Gastroesophageal sphincter (tissue), 4 donors: ENCODE measurements at regions not wholly inside any gene's neighbourhood (a gene's known extent, or its start where the extent isn't known, plus 50 kb on each side); places are given as distances from the start of the nearest gene placed in this dataset.
"Not testable (repeated sequence)": the region's sequence is repeated elsewhere in the genome, so short reads cannot be mapped to it uniquely, and the experiment has no call there.

Experiments
- ATAC-seq: fragments of 150-250 bp; one replicate; pipeline ENCODE4 v1.9.1; 2016; ENCODE audit warnings: mild to moderate bottlenecking, moderate library complexity
- H3K27ac ChIP-seq, 4 donors: fragments of 200-600 bp; sonication (generic) in 3 of 4; 1 replicate in 3 of 4; 2 replicates in 1 of 4; pipeline ENCODE4 v1.5.1; 2016 to 2019
- H3K27me3 ChIP-seq: fragments of 200-600 bp; sonication (generic); one replicate; pipeline ENCODE4 v1.5.1; 2019
- H3K36me3 ChIP-seq, 2 donors: fragments of 200-600 bp; sonication (generic); one replicate each; pipeline ENCODE4 v1.5.1; 2019; ENCODE audit warnings: control low read depth in 1 of 2
- H3K4me1 ChIP-seq, 3 donors: fragments of 200-600 bp; sonication (generic); 1 replicate in 2 of 3; 2 replicates in 1 of 3; pipeline ENCODE4 v1.5.1; 2016 to 2019; ENCODE audit warnings: control low read depth in 2 of 3
- H3K4me3 ChIP-seq, 2 donors: fragments of 200-600 bp; sonication (generic); one replicate each; pipeline ENCODE4 v1.5.1; 2019; ENCODE audit warnings: mild to moderate bottlenecking in 1 of 2, moderate library complexity in 1 of 2
- H3K9me3 ChIP-seq, 3 donors: fragments of 200-600 bp; sonication (generic); one replicate each; pipeline ENCODE4 v1.5.1; 2017 to 2019; ENCODE audit warnings: control low read depth in 2 of 3
- CTCF ChIP-seq, 4 experiments: fragments of 200-600 bp in 2 of 4; fragments of 450-650 bp in 2 of 4; sonication (generic) in 1 of 4; IDR thresholded peaks; one replicate each; pipeline ENCODE4 v1.5.1; 2017 to 2019; ENCODE audit warnings: antibody characterized with exemption in 4 of 4, mild to moderate bottlenecking in 2 of 4, moderate library complexity in 2 of 4
- EP300 ChIP-seq: sonication (generic); formaldehyde crosslinking; IDR thresholded peaks from one replicate; pipeline ENCODE4 v1.6.1; 2017; ENCODE audit warnings: antibody characterized with exemption, mild to moderate bottlenecking
- POLR2A ChIP-seq, 2 donors: fragments of 450-650 bp; IDR thresholded peaks; one replicate each; pipeline ENCODE4 v1.6.1; 2017; ENCODE audit warnings: antibody characterized with exemption in 2 of 2, mild to moderate bottlenecking in 2 of 2, moderate library complexity in 1 of 2
- POLR2AphosphoS5 ChIP-seq: sonication (generic); formaldehyde crosslinking; IDR thresholded peaks from one replicate; pipeline ENCODE4 v1.6.1; 2017; ENCODE audit warnings: antibody characterized with exemption
- WGBS, 2 donors: methylation state at CpG; one replicate each; pipeline ENCODE4 v1.1.5; 2018; ENCODE audit warnings: low coverage in 1 of 2; 5-methylcytosine and 5-hydroxymethylcytosine counted together

- 60 to 62% methylated on average over 4 of the region's 4 CpGs for WGBS, 2 donors
- no peak for ATAC-seq
These were observed 145.4 kb upstream of the SMIM30 start for GRCh38 chr7:113263749-113264148.

GRCh38 chr7:113263215-113263742 is 144.9 kb upstream of the SMIM30 start:
- H3K27ac ChIP-seq, H3K9me3 ChIP-seq, H3K27me3 ChIP-seq, H3K4me3 ChIP-seq, ATAC-seq, H3K4me1 ChIP-seq, H3K36me3 ChIP-seq: not testable (repeated sequence)
- WGBS, 2 donors, result 98 to 100% methylated on average over 6 to 19 of the region's 28 CpGs

More at GRCh38 chr7:113263749-113264148, 145.4 kb upstream of the SMIM30 start:
- TF ChIP-seq POLR2A (IDR thresholded peaks at IDR 0.05), result no peak
- no peak for TF ChIP-seq EP300
- TF ChIP-seq CTCF (IDR thresholded peaks at IDR 0.05), result no peak
- no peak for TF ChIP-seq POLR2AphosphoS5
- H3K4me1 ChIP-seq, result no peaks in the 10 kb centered on the region
- no peaks in the 10 kb centered on the region for H3K27me3 ChIP-seq
- no peaks in the 10 kb centered on the region for H3K36me3 ChIP-seq
- H3K4me3 ChIP-seq, result no peak overlapping the region
- H3K27ac ChIP-seq, result no peak overlapping the region
- H3K9me3 ChIP-seq, result peaks cover 0 to 9% (median 0%) of the 10 kb centered on the region in 3 donors

GRCh38 chr7:113256883-113257531 is 138.7 kb upstream of the SMIM30 start:
- H3K27ac ChIP-seq, result no peak overlapping the region
- 63 to 100% methylated on average over 1 of the region's 1 CpG for WGBS, 2 donors
- ATAC-seq, result no peak
- no peak overlapping the region for H3K4me3 ChIP-seq
- H3K36me3 ChIP-seq, result no peaks in the 10 kb centered on the region
- TF ChIP-seq EP300, result no peak
- no peaks in the 10 kb centered on the region for H3K4me1 ChIP-seq
- H3K9me3 ChIP-seq, result no peaks in the 10 kb centered on the region
- no peaks in the 10 kb centered on the region for H3K27me3 ChIP-seq

- Histone ChIP-seq H3K36me3 (no peaks in the 10 kb centered on the region), H3K27ac (no peak overlapping the region), H3K4me1 (no peaks in the 10 kb centered on the region), H3K4me3 (no peak overlapping the region), H3K27me3 (no peaks in the 10 kb centered on the region), H3K9me3 (no peaks in the 10 kb centered on the region)
- no peak for TF ChIP-seq EP300
- no peak for TF ChIP-seq POLR2A (IDR thresholded peaks at IDR 0.05)
- TF ChIP-seq CTCF (IDR thresholded peaks at IDR 0.05), result no peak
- TF ChIP-seq POLR2AphosphoS5, result no peak
- no peak for ATAC-seq
- WGBS, 2 donors, result 41 to 50% methylated on average over 3 of the region's 3 CpGs
These were observed 128.8 kb upstream of the SMIM30 start for GRCh38 chr7:113247198-113247597.

- no peaks in the 10 kb centered on the region for H3K27me3 ChIP-seq
- H3K36me3 ChIP-seq, result no peaks in the 10 kb centered on the region
- H3K4me3 ChIP-seq, result no peak overlapping the region
- no peak for ATAC-seq
- no peak overlapping the region for H3K27ac ChIP-seq
- H3K9me3 ChIP-seq, result no peaks in the 10 kb centered on the region
- TF ChIP-seq EP300 (no peak), POLR2AphosphoS5 (no peak), CTCF (IDR thresholded peaks at IDR 0.05) (no peak), POLR2A (IDR thresholded peaks at IDR 0.05) (no peak)
- no peaks in the 10 kb centered on the region for H3K4me1 ChIP-seq
These were observed 128.4 kb upstream of the SMIM30 start for GRCh38 chr7:113246738-113247137.

GRCh38 chr7:113232885-113233284 is 114.5 kb upstream of the SMIM30 start:
- no peak for ATAC-seq
- Histone ChIP-seq H3K4me3 (no peak overlapping the region), H3K27me3 (no peaks in the 10 kb centered on the region), H3K4me1 (no peaks in the 10 kb centered on the region), H3K9me3 (no peaks in the 10 kb centered on the region), H3K36me3 (no peaks in the 10 kb centered on the region), H3K27ac (no peak overlapping the region)
- WGBS, 2 donors, result 35 to 40% methylated on average over 2 of the region's 2 CpGs
- no peak for TF ChIP-seq CTCF (IDR thresholded peaks at IDR 0.05)
- TF ChIP-seq EP300, result no peak
- no peak for TF ChIP-seq POLR2A (IDR thresholded peaks at IDR 0.05)
- no peak for TF ChIP-seq POLR2AphosphoS5
